ENCODE measurements at regions not wholly inside any gene's neighbourhood (a gene's known extent, or its start where the extent isn't known, plus 50 kb on each side); places are given as distances from the start of the nearest gene placed in this dataset.

GRCh38 chr5:114070093-114070722 lies 291.7 kb upstream of the KCNN2 start:
- Mint-ChIP-seq H3K36me3 (no peaks in the 10 kb centered on the region), H3K4me1 (ENCODE audit: unreplicated experiment) (no peaks in the 10 kb centered on the region), H3K27me3 (no peaks in the 10 kb centered on the region), H3K27ac (no peak overlapping the region), H3K4me3 (no peak overlapping the region), H3K9me3 (no peaks in the 10 kb centered on the region)
- DNase-seq (ENCODE audit: extremely low spot score, unreplicated experiment), result no peak
- TF ChIP-seq CTCF (conservative IDR thresholded peaks at IDR 0.05), result no peak

- no peak overlapping the region for H3K27ac Mint-ChIP-seq
- no peaks in the 10 kb centered on the region for H3K9me3 Mint-ChIP-seq
- H3K36me3 Mint-ChIP-seq, result peaks cover 4% of the 10 kb centered on the region
- no peak overlapping the region for H3K4me3 Mint-ChIP-seq
- DNase-seq (ENCODE audit: extremely low spot score, unreplicated experiment), result no peak
- TF ChIP-seq CTCF (conservative IDR thresholded peaks at IDR 0.05), result no peak
- no peaks in the 10 kb centered on the region for H3K27me3 Mint-ChIP-seq
- H3K4me1 Mint-ChIP-seq (ENCODE audit: unreplicated experiment), result no peaks in the 10 kb centered on the region
Measured at GRCh38 chr5:114089259-114089658, 272.6 kb upstream of the KCNN2 start.

- no peaks in the 10 kb centered on the region for H3K4me1 Mint-ChIP-seq (ENCODE audit: unreplicated experiment)
- peaks cover 7% of the 10 kb centered on the region for H3K36me3 Mint-ChIP-seq
- no peak for DNase-seq (ENCODE audit: extremely low spot score, unreplicated experiment)
- no peaks in the 10 kb centered on the region for H3K27me3 Mint-ChIP-seq
- H3K9me3 Mint-ChIP-seq, result no peaks in the 10 kb centered on the region
- TF ChIP-seq CTCF (conservative IDR thresholded peaks at IDR 0.05), result no peak
- no peak overlapping the region for H3K27ac Mint-ChIP-seq
- H3K4me3 Mint-ChIP-seq, result no peak overlapping the region
Measured at GRCh38 chr5:114097570-114097969, 264.3 kb upstream of the KCNN2 start.

- Mint-ChIP-seq H3K27me3 (no peaks in the 10 kb centered on the region), H3K36me3 (peaks cover 3% of the 10 kb centered on the region), H3K4me1 (ENCODE audit: unreplicated experiment) (no peaks in the 10 kb centered on the region), H3K27ac (no peak overlapping the region), H3K4me3 (no peak overlapping the region), H3K9me3 (no peaks in the 10 kb centered on the region)
- no peak for DNase-seq (ENCODE audit: extremely low spot score, unreplicated experiment)
- no peak for TF ChIP-seq CTCF (conservative IDR thresholded peaks at IDR 0.05)
Measured at GRCh38 chr5:114099161-114099560, 262.7 kb upstream of the KCNN2 start.

- Mint-ChIP-seq H3K27me3 (no peaks in the 10 kb centered on the region), H3K9me3 (no peaks in the 10 kb centered on the region), H3K27ac (no peak overlapping the region), H3K4me3 (no peak overlapping the region), H3K4me1 (ENCODE audit: unreplicated experiment) (no peaks in the 10 kb centered on the region), H3K36me3 (peaks cover 3% of the 10 kb centered on the region)
- DNase-seq (ENCODE audit: extremely low spot score, unreplicated experiment), result no peak
- TF ChIP-seq CTCF (conservative IDR thresholded peaks at IDR 0.05), result peak; percentile 74
Measured at GRCh38 chr5:114101153-114101552, 260.7 kb upstream of the KCNN2 start.

GRCh38 chr5:114113604-114114003 lies 248.3 kb upstream of the KCNN2 start:
- Mint-ChIP-seq H3K27ac (peak overlapping the region; percentile 9), H3K4me3 (no peak overlapping the region)

More at GRCh38 chr5:114113604-114114003, 248.3 kb upstream of the KCNN2 start:
- DNase-seq (ENCODE audit: extremely low spot score, unreplicated experiment), result no peak
- Mint-ChIP-seq H3K27me3 (peaks cover 3% of the 10 kb centered on the region), H3K4me1 (ENCODE audit: unreplicated experiment) (peaks cover 4% of the 10 kb centered on the region), H3K9me3 (peaks cover 5% of the 10 kb centered on the region), H3K36me3 (no peaks in the 10 kb centered on the region)
- TF ChIP-seq CTCF (conservative IDR thresholded peaks at IDR 0.05), result no peak
